ENCODE measurements at regions not wholly inside any gene's neighbourhood (a gene's known extent, or its start where the extent isn't known, plus 50 kb on each side); places are given as distances from the start of the nearest gene placed in this dataset.

- Histone ChIP-seq H3K4me2 (replicated peaks; ENCODE audit: extremely low read depth, low read length, poor library complexity, severe bottlenecking) (no peak overlapping the region), H3K27me3 (ENCODE audit: control insufficient read depth in 2 of 2, insufficient read depth in 2 of 2, low read length in 2 of 2) (peaks cover 3 to 6% of the 10 kb centered on the region in 2 donors), H2AFZ (ENCODE audit: insufficient read depth, low read depth, low read length, poor library complexity, severe bottlenecking) (no peak overlapping the region), H3K9me3 (replicated peaks in 1 of 2; ENCODE audit: control insufficient read depth in 1 of 2, insufficient read depth in 1 of 2, low read length in 2 of 2) (no peaks in the 10 kb centered on the region), H3K27ac (ENCODE audit: low read depth in 1 of 2, low read length in 2 of 2) (no peak overlapping the region), H3K9ac (ENCODE audit: insufficient read depth, low read length, poor library complexity, severe bottlenecking) (no peak overlapping the region), H4K20me1 (ENCODE audit: insufficient read depth, low read length) (no peaks in the 10 kb centered on the region), H3K4me1 (ENCODE audit: control insufficient read depth in 1 of 2, insufficient read depth in 2 of 2, low read length in 2 of 2) (no peaks in the 10 kb centered on the region), H3K4me3 (replicated peaks in 1 of 3; ENCODE audit: low read depth in 2 of 3, low read length in 3 of 3) (no peak overlapping the region), H3K36me3 (replicated peaks in 1 of 2; ENCODE audit: control insufficient read depth in 1 of 2, insufficient read depth in 2 of 2, low read length in 2 of 2) (no peaks in the 10 kb centered on the region), H3K79me2 (ENCODE audit: insufficient read depth, low read length) (no peaks in the 10 kb centered on the region)
- intact Hi-C loops (cut with micrococcal nuclease), result no loop called here
- Mint-ChIP-seq H3K27ac (no peak overlapping the region), H3K36me3 (no peaks in the 10 kb centered on the region), H3K9me3 (peaks cover 0 to 1% (median 0%) of the 10 kb centered on the region in 7 donors), H3K4me3 (no peak overlapping the region), H3K27me3 (ENCODE audit: low read depth in 3 of 3) (peaks cover 4 to 9% (median 7%) of the 10 kb centered on the region in 3 donors), H3K4me1 (peaks cover 3% of the 10 kb centered on the region)
- no peak for DNase-seq
- WGBS (ENCODE audit: insufficient coverage), result 100% methylated on average over 2 of the region's 3 CpGs
- no peak for TF ChIP-seq CTCF (IDR thresholded peaks at IDR 0.05)
These were observed 96.6 kb upstream of the ETV3 start for GRCh38 chr1:157234705-157235273.

GRCh38 chr1:157233131-157233530, 94.9 kb upstream of the ETV3 start:
- peaks cover 3 to 6% of the 10 kb centered on the region in 2 donors for H3K27me3 ChIP-seq (ENCODE audit: control insufficient read depth in 2 of 2, insufficient read depth in 2 of 2, low read length in 2 of 2)
- H2AFZ ChIP-seq (ENCODE audit: insufficient read depth, low read depth, low read length, poor library complexity, severe bottlenecking), result no peak overlapping the region
- no peak for DNase-seq
- intact Hi-C loops (cut with micrococcal nuclease), result no loop called here
- H4K20me1 ChIP-seq (ENCODE audit: insufficient read depth, low read length), result no peaks in the 10 kb centered on the region
- no peaks in the 10 kb centered on the region for H3K36me3 ChIP-seq (replicated peaks in 1 of 2; ENCODE audit: control insufficient read depth in 1 of 2, insufficient read depth in 2 of 2, low read length in 2 of 2)
- no peak overlapping the region for H3K9ac ChIP-seq (ENCODE audit: insufficient read depth, low read length, poor library complexity, severe bottlenecking)
- no peak for TF ChIP-seq CTCF (IDR thresholded peaks at IDR 0.05)
- H3K4me3 ChIP-seq (replicated peaks in 1 of 3; ENCODE audit: low read depth in 2 of 3, low read length in 3 of 3), result no peak overlapping the region
- Mint-ChIP-seq H3K4me3 (no peak overlapping the region), H3K4me1 (no peaks in the 10 kb centered on the region), H3K9me3 (peaks cover 0 to 1% (median 0%) of the 10 kb centered on the region in 7 donors), H3K27me3 (ENCODE audit: low read depth in 3 of 3) (peaks cover 2 to 9% (median 7%) of the 10 kb centered on the region in 3 donors), H3K27ac (no peak overlapping the region), H3K36me3 (no peaks in the 10 kb centered on the region)
- no peak overlapping the region for H3K4me2 ChIP-seq (replicated peaks; ENCODE audit: extremely low read depth, low read length, poor library complexity, severe bottlenecking)
- H3K79me2 ChIP-seq (ENCODE audit: insufficient read depth, low read length), result no peaks in the 10 kb centered on the region
- no peaks in the 10 kb centered on the region for H3K4me1 ChIP-seq (ENCODE audit: control insufficient read depth in 1 of 2, insufficient read depth in 2 of 2, low read length in 2 of 2)
- no peaks in the 10 kb centered on the region for H3K9me3 ChIP-seq (replicated peaks in 1 of 2; ENCODE audit: control insufficient read depth in 1 of 2, insufficient read depth in 1 of 2, low read length in 2 of 2)
- H3K27ac ChIP-seq (ENCODE audit: low read depth in 1 of 2, low read length in 2 of 2), result no peak overlapping the region
- no CpG with 5 or more reads among the region's 1 CpG for WGBS (ENCODE audit: insufficient coverage)

All from CD14-positive monocyte (primary cell).